ENCODE measurements at regions not wholly inside any gene's neighbourhood (a gene's known extent, or its start where the extent isn't known, plus 50 kb on each side); places are given as distances from the start of the nearest gene placed in this dataset.

GRCh38 chr21:38151021-38151645, 105.7 kb upstream of the KCNJ15 start:
- in situ Hi-C loops (cut with HindIII; ENCODE audit: low pct_unique_long_range_greater_than_20kb, low sequenced_read_pairs): no loop called here
- no peak overlapping the region for H3K27ac ChIP-seq (ENCODE audit: low read length)
- H3K4me3 ChIP-seq (ENCODE audit: low read depth in 2 of 2, low read length in 2 of 2): no peak overlapping the region
- DNase-seq (ENCODE audit: low read depth, low spot score): no peak
- no peaks in the 10 kb centered on the region for H3K36me3 ChIP-seq (ENCODE audit: control insufficient read depth, insufficient read depth, low read length)
- TF ChIP-seq TCF7L2 (IDR thresholded peaks at IDR 0.05; ENCODE audit: low read depth, low read length): no peak
- no peak for TF ChIP-seq CTCF (IDR thresholded peaks at IDR 0.05)
- no peak for TF ChIP-seq REST (IDR thresholded peaks at IDR 0.05; ENCODE audit: insufficient read depth in 1 of 2, low read depth in 2 of 2, low read length in 1 of 2)
- TF ChIP-seq SIN3A (IDR thresholded peaks at IDR 0.05; ENCODE audit: borderline replicate concordance, insufficient read depth, low read depth, low read length): no peak
- intact Hi-C loops (cut with micrococcal nuclease; ENCODE audit: unreplicated experiment): no loop called here
- H3K4me1 ChIP-seq (ENCODE audit: control insufficient read depth, insufficient read depth, low read length): no peaks in the 10 kb centered on the region
- H3K9me3 ChIP-seq (ENCODE audit: control insufficient read depth, insufficient read depth, low read depth, low read length): no peaks in the 10 kb centered on the region
- H3K27me3 ChIP-seq (ENCODE audit: control insufficient read depth, insufficient read depth, low read length): no peaks in the 10 kb centered on the region; the same call in 1 of the 2 replicates
- BruUV-seq (replicated peaks): no TSS peak
- ATAC-seq: no peak
- CTCF ChIA-PET: no interaction called here
- POLR2A ChIA-PET: no interaction called here

- TF ChIP-seq CTCF (IDR thresholded peaks at IDR 0.05) (no peak), TCF7L2 (IDR thresholded peaks at IDR 0.05; ENCODE audit: low read depth, low read length) (no peak), POLR2AphosphoS5 (IDR thresholded peaks at IDR 0.05; ENCODE audit: low read depth, low read length) (no peak), REST (IDR thresholded peaks at IDR 0.05; ENCODE audit: insufficient read depth in 1 of 2, low read depth in 2 of 2, low read length in 1 of 2) (no peak), SIN3A (IDR thresholded peaks at IDR 0.05; ENCODE audit: borderline replicate concordance, insufficient read depth, low read depth, low read length) (no peak)
- in situ Hi-C loops (cut with HindIII; ENCODE audit: low pct_unique_long_range_greater_than_20kb, low sequenced_read_pairs) (no loop called here), intact Hi-C loops (cut with micrococcal nuclease; ENCODE audit: unreplicated experiment) (no loop called here)
- ATAC-seq: no peak
- H3K27ac ChIP-seq (ENCODE audit: low read length): no peak overlapping the region
- no peaks in the 10 kb centered on the region for H3K9me3 ChIP-seq (ENCODE audit: control insufficient read depth, insufficient read depth, low read depth, low read length)
- no peak for DNase-seq (ENCODE audit: low read depth, low spot score)
- ChIA-PET CTCF (no interaction called here), POLR2A (no interaction called here)
- no TSS peak for BruUV-seq (replicated peaks)
- H3K4me1 ChIP-seq (ENCODE audit: control insufficient read depth, insufficient read depth, low read length): no peaks in the 10 kb centered on the region
- H3K36me3 ChIP-seq (ENCODE audit: control insufficient read depth, insufficient read depth, low read length): no peaks in the 10 kb centered on the region
- no peak overlapping the region for H3K4me3 ChIP-seq (ENCODE audit: low read depth in 2 of 2, low read length in 2 of 2)
- no peaks in the 10 kb centered on the region; the same call in 1 of the 2 replicates for H3K27me3 ChIP-seq (ENCODE audit: control insufficient read depth, insufficient read depth, low read length)
These were observed 100.6 kb upstream of the KCNJ15 start for GRCh38 chr21:38156200-38156599.
